SH-SY5Y (cell line): ENCODE measurements at regions not wholly inside any gene's neighbourhood (a gene's known extent, or its start where the extent isn't known, plus 50 kb on each side); places are given as distances from the start of the nearest gene placed in this dataset.

Experiments
- GATA2 ChIP-seq: IDR thresholded peaks from 2 replicates; pipeline ENCODE4 v1.6.1; 2011; ENCODE audit warnings: mild to moderate bottlenecking, low read depth, low read length
- GATA3 ChIP-seq: IDR thresholded peaks from 2 replicates; pipeline ENCODE4 v1.6.1; 2011; ENCODE audit warnings: low read depth, mild to moderate bottlenecking, low read length, moderate library complexity

DNA sequence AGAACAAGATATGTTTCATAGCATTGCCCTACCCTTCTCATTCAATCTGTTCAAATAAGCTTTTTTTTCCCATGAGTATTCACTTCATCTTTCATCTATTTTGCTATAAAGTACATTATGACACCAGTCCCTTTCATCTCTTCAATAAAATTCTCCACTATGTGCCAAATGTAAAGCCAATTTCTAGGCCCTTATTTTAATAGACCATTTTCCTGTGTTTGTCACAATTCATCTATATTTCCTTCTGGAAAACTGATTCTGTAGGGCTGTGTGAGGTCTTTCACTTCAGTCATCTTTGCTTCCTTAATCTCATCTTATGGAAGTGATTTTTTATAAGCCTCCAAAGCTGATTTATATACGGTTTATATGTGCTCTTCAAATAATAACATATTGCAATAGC is 992.4 kb upstream of the EYS start:
- TF ChIP-seq GATA2 (no peak), GATA3 (no peak)

DNA sequence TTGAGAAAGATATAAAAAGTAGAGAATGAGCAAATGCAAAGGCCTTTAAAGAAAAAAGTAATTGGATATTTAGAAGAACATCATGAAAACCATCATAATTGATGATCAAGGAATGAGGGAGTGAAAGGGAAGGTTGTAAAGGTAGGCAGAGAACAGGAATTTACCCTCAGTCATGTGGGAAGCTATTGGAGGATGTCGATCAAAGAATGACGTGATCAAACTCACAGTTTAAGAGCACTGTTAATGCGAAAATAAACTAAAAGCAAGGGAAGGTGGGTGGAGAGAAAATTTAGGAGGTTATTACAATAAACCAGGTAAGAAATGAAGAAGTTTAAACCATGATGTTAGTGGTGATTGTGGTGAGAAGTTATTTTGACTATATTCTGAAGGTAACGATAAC is 982.6 kb upstream of the EYS start:
- no peak for TF ChIP-seq GATA2
- no peak for TF ChIP-seq GATA3

DNA sequence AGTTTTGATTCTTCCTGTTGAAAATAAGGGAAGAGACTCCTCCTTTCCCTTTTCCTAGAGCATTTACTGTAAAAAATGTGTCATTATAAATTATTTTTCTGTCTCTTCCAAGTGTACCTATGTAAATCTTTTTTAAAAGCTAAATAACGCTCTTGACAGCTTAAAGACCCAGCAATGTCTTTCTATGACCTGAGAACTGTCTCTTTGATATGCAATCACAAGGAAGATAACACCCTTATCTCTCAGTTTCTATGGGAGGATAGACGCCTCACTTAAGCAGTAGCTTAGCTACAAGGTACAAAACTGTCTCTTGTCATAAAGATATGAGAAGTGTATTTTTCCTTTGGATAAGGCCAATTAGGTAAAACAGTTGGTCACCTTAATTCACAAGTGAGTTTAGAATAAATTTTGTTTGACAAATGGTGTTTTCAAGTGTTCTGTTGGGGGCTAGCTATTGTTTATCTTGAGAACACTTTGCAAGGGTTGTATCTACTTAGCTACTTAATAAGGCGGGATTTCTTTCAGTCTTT is 980.6 kb upstream of the EYS start:
- TF ChIP-seq GATA3: no peak
- no peak for TF ChIP-seq GATA2

DNA sequence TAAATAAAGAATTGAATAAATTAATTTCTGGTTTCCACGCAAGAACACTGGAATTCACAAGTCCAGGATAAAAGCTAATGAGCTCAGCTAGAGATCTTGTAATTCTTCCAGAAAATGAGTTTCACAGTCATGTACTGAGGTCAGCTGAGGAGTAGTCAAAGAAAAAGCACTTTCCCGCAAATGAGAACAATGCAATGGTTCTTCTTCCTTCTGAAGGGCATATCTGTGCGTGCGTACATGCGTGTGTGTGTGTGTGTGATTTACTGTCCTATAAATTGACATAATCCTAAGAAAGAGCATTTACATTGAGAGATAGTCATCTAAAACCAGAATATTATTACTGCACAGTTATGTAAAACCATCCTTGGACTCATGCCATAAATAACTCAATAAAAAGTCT is 968.9 kb upstream of the EYS start:
- no peak for TF ChIP-seq GATA2
- TF ChIP-seq GATA3: no peak

DNA sequence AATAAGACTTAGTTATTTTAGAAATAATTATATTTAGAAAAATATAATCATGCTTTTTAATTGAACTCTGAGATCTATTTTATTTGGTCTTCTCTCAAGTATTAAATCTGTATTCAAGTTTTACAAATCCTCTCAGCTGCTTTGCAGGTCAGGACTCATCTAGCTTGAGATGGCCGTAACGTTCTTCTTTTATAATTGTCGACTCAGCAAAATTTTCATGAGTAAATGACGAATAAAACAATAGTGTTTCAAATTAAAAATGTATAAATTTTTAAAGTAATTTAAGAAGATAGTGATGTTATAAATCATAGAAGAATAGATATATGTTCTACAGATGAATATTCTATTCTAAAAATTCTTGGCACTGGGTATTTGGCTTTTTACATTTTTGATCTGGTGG is 957.1 kb upstream of the EYS start:
- TF ChIP-seq GATA2: no peak
- no peak for TF ChIP-seq GATA3

DNA sequence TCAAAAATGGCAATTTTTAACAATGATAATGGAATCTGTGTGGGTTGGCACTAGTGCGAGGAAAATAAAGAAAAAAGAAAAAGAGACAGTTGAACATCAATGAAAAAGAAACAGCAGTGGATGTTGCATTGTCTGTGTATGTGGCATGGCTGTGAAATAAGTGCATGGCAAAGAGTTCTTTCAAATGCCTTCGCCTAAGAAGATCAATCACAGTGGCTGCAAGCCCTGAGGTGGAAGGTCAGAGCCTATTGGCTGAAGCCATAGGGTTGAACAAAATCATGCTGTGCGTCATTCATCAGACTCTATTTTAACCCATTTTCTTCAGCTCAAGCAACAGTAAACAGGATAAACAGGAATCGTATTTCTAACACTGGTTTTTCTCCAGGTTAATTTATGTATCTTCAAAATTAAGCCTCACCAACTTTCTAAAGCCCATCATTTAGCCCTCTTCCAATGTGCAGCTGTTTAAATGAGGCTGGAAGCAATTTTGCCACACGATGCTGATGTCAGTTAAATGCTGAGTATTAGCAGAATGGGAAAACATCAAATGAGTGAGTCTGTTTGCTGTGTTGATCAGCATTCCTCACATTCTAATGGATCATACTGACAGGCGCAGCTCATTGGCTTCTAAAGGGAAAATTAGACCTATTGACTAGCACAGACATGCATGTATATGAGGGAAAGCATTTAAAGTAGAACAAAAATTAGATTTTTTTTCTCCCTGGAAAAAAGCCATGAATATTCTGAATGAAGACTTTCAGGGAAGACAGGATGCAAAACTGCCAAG is 955.9 kb upstream of the EYS start:
- TF ChIP-seq GATA3: no peak
- no peak for TF ChIP-seq GATA2

DNA sequence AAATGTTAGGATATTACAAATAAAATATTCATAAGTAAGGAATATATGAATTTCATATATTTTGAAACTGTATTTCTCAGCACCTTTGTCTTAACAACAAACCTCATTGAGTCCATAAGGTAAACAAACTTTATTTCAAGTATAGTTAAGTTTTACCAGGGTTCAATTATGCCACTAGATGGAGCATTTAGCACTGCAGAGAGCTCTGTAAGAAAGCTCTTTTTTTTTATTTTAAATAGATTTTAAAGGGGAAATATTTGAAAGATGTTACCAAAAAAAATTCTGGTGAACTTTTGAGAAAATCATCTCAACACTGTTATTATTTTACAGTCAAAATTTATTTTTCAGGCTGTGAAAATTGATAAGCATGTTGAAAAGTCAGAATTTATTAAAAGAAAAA is 955.2 kb upstream of the EYS start:
- TF ChIP-seq GATA2 (no peak), GATA3 (no peak)

DNA sequence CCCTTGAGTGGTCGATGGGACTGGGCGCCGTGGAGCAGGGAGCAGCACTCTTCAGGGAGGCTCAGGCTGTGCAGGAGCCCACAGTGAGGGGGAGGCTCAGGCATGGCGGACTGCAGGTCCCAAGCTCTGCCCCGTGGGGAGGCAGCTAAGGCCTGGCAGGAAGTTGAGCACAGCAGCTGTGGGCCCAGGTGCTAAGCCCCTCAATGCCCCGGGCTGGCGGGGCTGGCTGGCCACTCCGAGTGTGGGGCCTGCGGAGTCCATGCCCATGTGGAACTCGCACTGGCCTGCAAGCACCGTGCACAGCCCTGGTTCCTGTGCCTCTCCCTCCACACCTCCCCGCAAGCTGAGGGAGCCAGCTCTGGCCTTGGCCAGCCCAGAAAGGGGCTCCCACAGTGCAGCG is 948.4 kb upstream of the EYS start:
- TF ChIP-seq GATA2: no peak
- no peak for TF ChIP-seq GATA3

DNA sequence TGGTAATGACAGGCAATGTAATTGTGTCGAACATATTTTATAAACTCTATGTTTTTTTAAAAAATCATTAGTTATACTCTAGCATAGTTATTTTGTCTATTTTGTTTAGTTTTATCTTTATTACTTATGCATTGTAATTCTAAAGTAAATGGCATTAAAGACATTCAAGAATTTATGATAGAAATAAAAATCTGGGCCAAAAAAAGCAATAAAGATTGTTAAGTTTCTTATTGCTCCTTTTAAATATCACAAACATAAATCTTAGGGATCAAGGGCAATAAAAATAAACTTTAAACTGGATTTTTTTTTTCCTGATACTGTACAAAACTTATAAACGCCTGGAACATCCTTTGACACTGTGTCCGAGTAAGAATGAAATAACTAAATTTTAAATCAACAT is 931.5 kb upstream of the EYS start:
- TF ChIP-seq GATA3 (no peak), GATA2 (no peak)

DNA sequence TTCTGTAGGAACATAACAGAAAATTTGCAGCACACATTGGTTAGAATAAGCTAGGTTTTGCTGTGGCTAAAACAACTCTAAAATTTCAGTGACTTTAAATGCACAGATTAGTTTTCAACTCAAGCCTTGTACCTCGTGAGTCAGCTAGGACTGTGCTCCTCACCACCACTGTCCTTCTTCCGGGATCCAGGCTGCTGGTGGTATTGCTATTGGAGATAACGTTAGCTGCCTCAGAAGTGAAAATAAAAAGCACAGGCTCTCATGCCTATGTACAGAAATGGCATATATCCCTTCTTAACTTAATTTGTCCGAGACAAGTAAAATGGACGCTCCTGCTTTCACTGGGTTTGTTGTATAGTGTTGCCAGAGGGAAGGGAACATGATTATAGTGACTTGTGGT is 931.1 kb upstream of the EYS start:
- TF ChIP-seq GATA2 (no peak), GATA3 (no peak)

DNA sequence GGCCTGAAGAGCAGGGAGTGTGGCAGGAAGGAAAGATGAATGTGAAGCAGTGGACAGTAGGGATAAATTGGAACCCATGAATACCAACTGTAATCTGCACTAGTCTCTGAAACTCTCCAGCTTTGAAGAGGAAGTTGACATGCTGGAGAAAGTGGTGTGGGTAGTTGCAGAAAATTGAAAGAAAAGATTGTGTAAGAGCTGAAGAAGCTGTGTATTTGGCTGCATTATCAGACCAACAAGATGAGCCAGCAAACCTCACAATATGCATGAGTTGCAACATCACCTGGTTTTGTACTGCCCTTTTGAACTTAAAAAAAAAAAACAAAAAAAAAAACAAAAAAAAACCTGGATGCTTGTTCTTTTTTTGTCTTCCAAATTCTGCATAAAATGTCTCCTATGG is 921.9 kb upstream of the EYS start:
- TF ChIP-seq GATA2 (no peak), GATA3 (no peak)

DNA sequence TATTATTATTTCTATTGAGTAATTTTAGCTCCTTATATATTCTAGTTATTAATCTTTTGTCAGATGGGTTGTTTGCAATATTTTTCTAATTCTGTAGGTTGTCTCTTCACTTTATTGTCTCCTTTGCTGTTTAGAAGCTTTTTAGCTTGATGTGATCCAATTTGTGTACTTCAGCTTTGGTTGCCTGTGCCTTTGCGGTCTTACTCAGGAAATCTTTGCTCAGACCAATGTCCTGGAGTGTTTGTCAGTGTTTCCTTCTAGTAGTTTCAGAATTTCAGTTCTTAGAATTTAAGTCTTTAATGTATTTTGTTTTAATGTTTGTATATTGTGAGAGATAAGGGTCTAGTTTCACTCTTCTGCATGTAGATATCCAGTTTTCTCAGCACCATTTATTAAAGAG is 916.0 kb upstream of the EYS start:
- TF ChIP-seq GATA3 (no peak), GATA2 (no peak)

DNA sequence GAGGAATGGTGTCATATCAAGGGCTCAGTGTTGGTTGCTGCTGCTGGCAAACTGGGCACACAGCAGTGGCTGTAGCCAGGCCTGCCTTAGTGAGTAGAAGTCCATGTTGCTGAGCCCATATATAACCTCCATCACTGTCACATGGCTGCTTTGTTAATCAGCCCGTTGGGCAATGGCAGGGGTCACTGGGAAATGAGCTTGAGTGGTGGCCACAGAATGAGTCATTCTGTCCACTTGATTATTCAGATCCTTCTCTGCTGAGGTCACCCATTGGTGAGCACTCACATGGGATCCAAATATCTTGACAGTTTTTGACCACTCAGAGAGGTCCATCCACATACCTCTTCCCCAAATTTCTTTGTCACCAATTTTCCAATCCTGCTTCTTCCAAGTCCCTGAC is 898.9 kb upstream of the EYS start:
- TF ChIP-seq GATA3: no peak
- TF ChIP-seq GATA2: no peak

DNA sequence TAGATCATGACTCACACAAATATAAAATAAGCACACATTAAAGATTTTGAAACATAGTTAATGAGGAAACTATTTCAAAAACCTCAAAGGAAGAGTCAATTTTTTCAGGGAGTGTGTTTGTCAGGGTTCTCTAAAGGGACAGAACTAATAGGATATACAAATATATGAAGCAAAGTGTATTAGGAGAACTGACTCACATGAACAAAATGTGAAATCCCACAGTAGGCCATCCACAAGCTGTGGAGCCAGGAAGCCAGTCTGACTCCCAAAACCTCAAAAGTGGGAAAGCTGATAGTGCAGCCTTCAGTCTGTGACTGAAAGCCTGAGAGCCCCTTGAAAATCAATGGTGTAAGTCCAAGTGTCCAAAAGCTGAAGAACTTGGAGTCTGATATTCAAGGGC is 898.0 kb upstream of the EYS start:
- TF ChIP-seq GATA2 (no peak), GATA3 (no peak)

DNA sequence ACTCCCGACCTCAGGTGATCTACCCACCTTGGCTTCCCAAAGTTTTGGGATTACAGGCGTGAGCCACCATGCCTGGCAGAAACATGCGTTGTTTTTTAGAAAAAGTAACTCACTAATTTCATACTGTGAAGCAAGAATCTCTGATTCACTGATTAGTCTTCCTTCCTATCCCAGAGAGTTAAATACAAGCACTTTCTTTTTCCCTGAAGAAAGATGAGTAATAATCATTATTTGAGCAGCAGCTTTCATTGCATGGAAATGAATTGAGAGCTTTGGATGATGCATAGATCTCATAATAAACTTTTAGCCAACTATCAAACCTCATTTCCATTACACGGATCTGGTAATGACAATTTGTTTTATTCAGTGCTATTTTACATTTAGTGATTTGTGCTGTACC is 892.5 kb upstream of the EYS start:
- no peak for TF ChIP-seq GATA3
- TF ChIP-seq GATA2: no peak

DNA sequence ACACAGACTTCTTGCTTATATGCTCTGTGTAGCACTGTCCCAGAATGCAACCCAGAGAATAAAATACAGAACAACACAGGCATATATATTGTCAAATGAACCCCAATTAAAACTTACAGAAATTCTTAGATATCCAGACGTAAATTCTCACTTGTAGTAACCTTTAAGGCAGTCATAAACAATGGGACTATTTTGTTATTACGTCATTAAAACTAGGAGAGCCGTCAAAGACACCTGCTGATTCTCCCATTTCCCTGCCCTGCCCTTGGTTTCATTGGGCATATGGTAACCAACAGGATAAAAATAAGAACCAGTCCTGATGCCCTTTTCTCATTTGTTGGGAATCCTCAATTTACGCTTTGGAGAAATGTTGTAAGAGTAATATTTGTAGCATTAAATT is 871.3 kb upstream of the EYS start:
- TF ChIP-seq GATA3 (no peak), GATA2 (no peak)

DNA sequence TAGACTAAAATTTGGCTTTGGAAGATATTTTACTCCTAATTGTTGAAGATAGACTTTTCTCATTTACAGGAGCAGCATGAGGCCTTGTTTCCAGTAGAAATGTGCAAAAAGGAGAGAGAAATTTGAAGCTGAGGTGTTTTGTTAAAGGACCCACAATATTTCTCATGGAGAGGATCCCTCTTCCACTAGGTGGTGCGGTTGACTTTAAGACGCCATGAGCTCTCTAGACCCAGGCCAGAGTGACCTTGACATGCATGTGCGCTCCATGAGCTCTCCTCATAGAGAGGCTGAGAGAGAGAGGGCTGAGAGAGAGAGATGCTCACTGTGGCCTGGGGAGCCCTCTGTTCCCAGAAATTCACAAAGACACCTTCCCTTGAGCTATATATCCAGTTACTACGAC is 861.2 kb upstream of the EYS start:
- TF ChIP-seq GATA2 (no peak), GATA3 (no peak)
